ENCODE measurements at regions not wholly inside any gene's neighbourhood (a gene's known extent, or its start where the extent isn't known, plus 50 kb on each side); places are given as distances from the start of the nearest gene placed in this dataset.

DNA sequence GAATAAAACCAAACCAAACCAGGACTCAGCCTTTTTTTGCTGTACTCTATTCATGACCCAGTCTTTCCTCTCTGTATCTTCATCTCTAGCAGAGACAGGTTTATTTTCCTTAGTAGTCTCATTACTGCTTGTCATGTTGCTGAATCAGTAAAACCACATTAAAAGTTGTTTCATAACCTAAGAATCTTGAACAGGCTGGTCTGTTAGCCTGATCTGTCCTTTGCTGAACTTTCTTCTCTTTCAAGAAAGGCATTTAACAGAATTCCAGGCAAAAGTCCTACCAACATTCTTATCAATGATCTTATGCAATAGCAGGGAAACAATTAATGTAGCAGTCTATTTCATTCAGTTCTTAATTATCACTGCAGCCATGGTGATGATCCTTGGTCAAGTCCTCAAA is 197.7 kb downstream of the CASP12 start (continued):
- TF ChIP-seq, protein P1, sequence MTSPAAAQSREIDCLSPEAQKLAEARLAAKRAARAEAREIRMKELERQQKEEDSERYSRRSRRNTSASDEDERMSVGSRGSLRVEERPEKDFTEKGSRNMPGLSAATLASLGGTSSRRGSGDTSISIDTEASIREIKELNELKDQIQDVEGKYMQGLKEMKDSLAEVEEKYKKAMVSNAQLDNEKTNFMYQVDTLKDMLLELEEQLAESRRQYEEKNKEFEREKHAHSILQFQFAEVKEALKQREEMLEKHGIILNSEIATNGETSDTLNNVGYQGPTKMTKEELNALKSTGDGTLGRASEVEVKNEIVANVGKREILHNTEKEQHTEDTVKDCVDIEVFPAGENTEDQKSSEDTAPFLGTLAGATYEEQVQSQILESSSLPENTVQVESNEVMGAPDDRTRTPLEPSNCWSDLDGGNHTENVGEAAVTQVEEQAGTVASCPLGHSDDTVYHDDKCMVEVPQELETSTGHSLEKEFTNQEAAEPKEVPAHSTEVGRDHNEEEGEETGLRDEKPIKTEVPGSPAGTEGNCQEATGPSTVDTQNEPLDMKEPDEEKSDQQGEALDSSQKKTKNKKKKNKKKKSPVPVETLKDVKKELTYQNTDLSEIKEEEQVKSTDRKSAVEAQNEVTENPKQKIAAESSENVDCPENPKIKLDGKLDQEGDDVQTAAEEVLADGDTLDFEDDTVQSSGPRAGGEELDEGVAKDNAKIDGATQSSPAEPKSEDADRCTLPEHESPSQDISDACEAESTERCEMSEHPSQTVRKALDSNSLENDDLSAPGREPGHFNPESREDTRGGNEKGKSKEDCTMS (CRISPR knock-in tag; conservative IDR thresholded peaks at IDR 0.05) = no peak
- TF ChIP-seq, protein P2, sequence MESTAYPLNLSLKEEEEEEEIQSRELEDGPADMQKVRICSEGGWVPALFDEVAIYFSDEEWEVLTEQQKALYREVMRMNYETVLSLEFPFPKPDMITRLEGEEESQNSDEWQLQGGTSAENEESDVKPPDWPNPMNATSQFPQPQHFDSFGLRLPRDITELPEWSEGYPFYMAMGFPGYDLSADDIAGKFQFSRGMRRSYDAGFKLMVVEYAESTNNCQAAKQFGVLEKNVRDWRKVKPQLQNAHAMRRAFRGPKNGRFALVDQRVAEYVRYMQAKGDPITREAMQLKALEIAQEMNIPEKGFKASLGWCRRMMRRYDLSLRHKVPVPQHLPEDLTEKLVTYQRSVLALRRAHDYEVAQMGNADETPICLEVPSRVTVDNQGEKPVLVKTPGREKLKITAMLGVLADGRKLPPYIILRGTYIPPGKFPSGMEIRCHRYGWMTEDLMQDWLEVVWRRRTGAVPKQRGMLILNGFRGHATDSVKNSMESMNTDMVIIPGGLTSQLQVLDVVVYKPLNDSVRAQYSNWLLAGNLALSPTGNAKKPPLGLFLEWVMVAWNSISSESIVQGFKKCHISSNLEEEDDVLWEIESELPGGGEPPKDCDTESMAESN (CRISPR knock-in tag; conservative IDR thresholded peaks at IDR 0.05) = no peak

DNA sequence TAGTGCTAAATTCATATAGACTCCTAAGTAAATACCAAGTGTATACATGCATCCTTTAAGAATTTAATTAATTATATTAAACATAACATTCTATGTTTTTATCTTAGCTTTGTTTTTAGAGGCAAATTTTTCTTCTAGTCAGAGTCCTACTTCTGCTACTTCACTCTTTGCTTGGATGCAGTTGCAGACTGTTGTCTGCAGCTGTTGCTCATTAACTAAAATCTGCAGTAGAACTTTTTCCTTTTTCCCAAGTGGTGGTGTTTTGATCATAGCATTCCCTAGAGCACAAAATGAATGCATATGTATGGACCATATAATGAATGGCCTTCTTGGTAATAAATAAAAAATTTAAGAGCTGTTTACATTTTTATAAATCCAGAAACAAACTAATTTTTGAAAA is 198.3 kb downstream of the CASP12 start:
- no peaks in the 10 kb centered on the region for H3K4me1 ChIP-seq (ENCODE audit: insufficient read depth, low read length)
- ATAC-seq = no peak
- in situ Hi-C loops (cut with HindIII; ENCODE audit: extremely low pct_ligation_motif_present, low pct_unique_long_range_greater_than_20kb) = no loop called here
- no peaks in the 10 kb centered on the region for H4K20me1 ChIP-seq (ENCODE audit: insufficient read depth, low read length)
- H3K36me3 ChIP-seq (replicated peaks in 1 of 2; ENCODE audit: control insufficient read depth in 1 of 2, insufficient read depth in 2 of 2, low read length in 2 of 2) = no peaks in the 10 kb centered on the region
- no peak overlapping the region for H2AFZ ChIP-seq (ENCODE audit: low read length)
- intact Hi-C loops (cut with micrococcal nuclease; ENCODE audit: unreplicated experiment) = no loop called here
- H3K79me2 ChIP-seq (ENCODE audit: insufficient read depth, low read length) = no peaks in the 10 kb centered on the region
- no peaks in the 10 kb centered on the region for H3K27me3 ChIP-seq (ENCODE audit: control insufficient read depth in 1 of 2, insufficient read depth in 2 of 2, low read length in 2 of 2)
- FAIRE-seq = no peak
- no peak overlapping the region for H3K4me2 ChIP-seq (ENCODE audit: low read depth, low read length)
- H3K27ac ChIP-seq (ENCODE audit: extremely low read length, insufficient read depth, low read length) = no peak overlapping the region
- ChIA-PET POLR2A (no interaction called here), CTCF (ENCODE audit: low intra/inter-chr PET ratio, low total read pairs) (no interaction called here)
- no peaks in the 10 kb centered on the region for H3K9me3 ChIP-seq (ENCODE audit: low read length)
- no peak for DNase-seq (ENCODE audit: low spot score)
- BruUV-seq (replicated peaks) = no TSS peak
- H3K9ac ChIP-seq (ENCODE audit: insufficient read depth, low read depth, low read length) = no peak overlapping the region
- H3K4me3 ChIP-seq (replicated peaks in 1 of 3; ENCODE audit: insufficient read depth in 1 of 3, low read depth in 2 of 3, low read length in 3 of 3) = no peak overlapping the region
- TF ChIP-seq ZNF432 (CRISPR knock-in tag; IDR thresholded peaks at IDR 0.05; ENCODE audit: borderline replicate concordance) (no peak), HNRNPUL1 (IDR thresholded peaks at IDR 0.05; ENCODE audit: low read depth, low read length) (no peak), PPARG (CRISPR knock-in tag; conservative IDR thresholded peaks at IDR 0.05) (no peak), SMC3 (IDR thresholded peaks at IDR 0.05; ENCODE audit: low read length) (no peak), ONECUT2 (CRISPR knock-in tag; IDR thresholded peaks at IDR 0.05) (no peak), PITX1 (CRISPR knock-in tag; IDR thresholded peaks at IDR 0.05) (no peak), ZNF703 (CRISPR knock-in tag; IDR thresholded peaks at IDR 0.05; ENCODE audit: borderline replicate concordance) (no peak), ZNF839 (CRISPR knock-in tag; IDR thresholded peaks at IDR 0.05; ENCODE audit: borderline replicate concordance) (no peak)
- TF ChIP-seq, protein P3, sequence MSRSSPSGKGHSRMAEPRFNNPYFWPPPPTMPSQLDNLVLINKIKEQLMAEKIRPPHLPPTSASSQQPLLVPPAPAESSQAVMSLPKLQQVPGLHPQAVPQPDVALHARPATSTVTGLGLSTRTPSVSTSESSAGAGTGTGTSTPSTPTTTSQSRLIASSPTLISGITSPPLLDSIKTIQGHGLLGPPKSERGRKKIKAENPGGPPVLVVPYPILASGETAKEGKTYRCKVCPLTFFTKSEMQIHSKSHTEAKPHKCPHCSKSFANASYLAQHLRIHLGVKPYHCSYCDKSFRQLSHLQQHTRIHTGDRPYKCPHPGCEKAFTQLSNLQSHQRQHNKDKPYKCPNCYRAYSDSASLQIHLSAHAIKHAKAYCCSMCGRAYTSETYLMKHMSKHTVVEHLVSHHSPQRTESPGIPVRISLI (CRISPR knock-in tag; IDR thresholded peaks at IDR 0.05; ENCODE audit: borderline replicate concordance) = no peak
- TF ChIP-seq, protein P4, sequence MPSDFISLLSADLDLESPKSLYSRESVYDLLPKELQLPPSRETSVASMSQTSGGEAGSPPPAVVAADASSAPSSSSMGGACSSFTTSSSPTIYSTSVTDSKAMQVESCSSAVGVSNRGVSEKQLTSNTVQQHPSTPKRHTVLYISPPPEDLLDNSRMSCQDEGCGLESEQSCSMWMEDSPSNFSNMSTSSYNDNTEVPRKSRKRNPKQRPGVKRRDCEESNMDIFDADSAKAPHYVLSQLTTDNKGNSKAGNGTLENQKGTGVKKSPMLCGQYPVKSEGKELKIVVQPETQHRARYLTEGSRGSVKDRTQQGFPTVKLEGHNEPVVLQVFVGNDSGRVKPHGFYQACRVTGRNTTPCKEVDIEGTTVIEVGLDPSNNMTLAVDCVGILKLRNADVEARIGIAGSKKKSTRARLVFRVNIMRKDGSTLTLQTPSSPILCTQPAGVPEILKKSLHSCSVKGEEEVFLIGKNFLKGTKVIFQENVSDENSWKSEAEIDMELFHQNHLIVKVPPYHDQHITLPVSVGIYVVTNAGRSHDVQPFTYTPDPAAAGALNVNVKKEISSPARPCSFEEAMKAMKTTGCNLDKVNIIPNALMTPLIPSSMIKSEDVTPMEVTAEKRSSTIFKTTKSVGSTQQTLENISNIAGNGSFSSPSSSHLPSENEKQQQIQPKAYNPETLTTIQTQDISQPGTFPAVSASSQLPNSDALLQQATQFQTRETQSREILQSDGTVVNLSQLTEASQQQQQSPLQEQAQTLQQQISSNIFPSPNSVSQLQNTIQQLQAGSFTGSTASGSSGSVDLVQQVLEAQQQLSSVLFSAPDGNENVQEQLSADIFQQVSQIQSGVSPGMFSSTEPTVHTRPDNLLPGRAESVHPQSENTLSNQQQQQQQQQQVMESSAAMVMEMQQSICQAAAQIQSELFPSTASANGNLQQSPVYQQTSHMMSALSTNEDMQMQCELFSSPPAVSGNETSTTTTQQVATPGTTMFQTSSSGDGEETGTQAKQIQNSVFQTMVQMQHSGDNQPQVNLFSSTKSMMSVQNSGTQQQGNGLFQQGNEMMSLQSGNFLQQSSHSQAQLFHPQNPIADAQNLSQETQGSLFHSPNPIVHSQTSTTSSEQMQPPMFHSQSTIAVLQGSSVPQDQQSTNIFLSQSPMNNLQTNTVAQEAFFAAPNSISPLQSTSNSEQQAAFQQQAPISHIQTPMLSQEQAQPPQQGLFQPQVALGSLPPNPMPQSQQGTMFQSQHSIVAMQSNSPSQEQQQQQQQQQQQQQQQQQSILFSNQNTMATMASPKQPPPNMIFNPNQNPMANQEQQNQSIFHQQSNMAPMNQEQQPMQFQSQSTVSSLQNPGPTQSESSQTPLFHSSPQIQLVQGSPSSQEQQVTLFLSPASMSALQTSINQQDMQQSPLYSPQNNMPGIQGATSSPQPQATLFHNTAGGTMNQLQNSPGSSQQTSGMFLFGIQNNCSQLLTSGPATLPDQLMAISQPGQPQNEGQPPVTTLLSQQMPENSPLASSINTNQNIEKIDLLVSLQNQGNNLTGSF (CRISPR knock-in tag; IDR thresholded peaks at IDR 0.05) = no peak
